PFSK-1 (cell line): ENCODE measurements at regions not wholly inside any gene's neighbourhood (a gene's known extent, or its start where the extent isn't known, plus 50 kb on each side); places are given as distances from the start of the nearest gene placed in this dataset.

Source experiments
- FOXP2 ChIP-seq: optimal IDR thresholded peaks from 2 replicates; pipeline ENCODE3; 2011; ENCODE audit warnings: borderline replicate concordance, control low read depth, inconsistent platforms; ENCODE audit not compliant: insufficient read depth; ENCODE audit errors: extremely low read length, extremely low read depth
- POLR2AphosphoS5 ChIP-seq: IDR thresholded peaks from 2 replicates; pipeline ENCODE4 v1.6.1; 2012; ENCODE audit warnings: low read depth, mild to moderate bottlenecking, control low read depth, low read length, moderate library complexity
- SIN3A ChIP-seq: IDR thresholded peaks from 2 replicates; pipeline ENCODE4 v1.6.1; 2012; ENCODE audit warnings: mild to moderate bottlenecking, low read length, moderate library complexity, borderline replicate concordance; ENCODE audit not compliant: insufficient read depth
- TAF1 ChIP-seq: IDR thresholded peaks from 2 replicates; pipeline ENCODE4 v1.6.1; 2012; ENCODE audit warnings: low read length, control low read depth, borderline replicate concordance; ENCODE audit not compliant: insufficient read depth
- TF ChIP-seq, protein P1 (sequence below), 2 experiments: IDR thresholded peaks; 2 replicates each; pipeline versions ENCODE4 v1.6.1 to v1.8.0; 2011 to 2012; ENCODE audit warnings: low read depth in 2 of 2, low read length in 2 of 2, control low read depth in 1 of 2, inconsistent platforms in 1 of 2, mild to moderate bottlenecking in 1 of 2, moderate library complexity in 1 of 2; ENCODE audit not compliant: insufficient read depth in 1 of 2

GRCh38 chr15:53031469-53031868 is 241.3 kb upstream of the ONECUT1 start:
- TF ChIP-seq SIN3A (no peak), FOXP2 (no peak), TAF1 (no peak), POLR2AphosphoS5 (no peak)
- TF ChIP-seq, protein P1, sequence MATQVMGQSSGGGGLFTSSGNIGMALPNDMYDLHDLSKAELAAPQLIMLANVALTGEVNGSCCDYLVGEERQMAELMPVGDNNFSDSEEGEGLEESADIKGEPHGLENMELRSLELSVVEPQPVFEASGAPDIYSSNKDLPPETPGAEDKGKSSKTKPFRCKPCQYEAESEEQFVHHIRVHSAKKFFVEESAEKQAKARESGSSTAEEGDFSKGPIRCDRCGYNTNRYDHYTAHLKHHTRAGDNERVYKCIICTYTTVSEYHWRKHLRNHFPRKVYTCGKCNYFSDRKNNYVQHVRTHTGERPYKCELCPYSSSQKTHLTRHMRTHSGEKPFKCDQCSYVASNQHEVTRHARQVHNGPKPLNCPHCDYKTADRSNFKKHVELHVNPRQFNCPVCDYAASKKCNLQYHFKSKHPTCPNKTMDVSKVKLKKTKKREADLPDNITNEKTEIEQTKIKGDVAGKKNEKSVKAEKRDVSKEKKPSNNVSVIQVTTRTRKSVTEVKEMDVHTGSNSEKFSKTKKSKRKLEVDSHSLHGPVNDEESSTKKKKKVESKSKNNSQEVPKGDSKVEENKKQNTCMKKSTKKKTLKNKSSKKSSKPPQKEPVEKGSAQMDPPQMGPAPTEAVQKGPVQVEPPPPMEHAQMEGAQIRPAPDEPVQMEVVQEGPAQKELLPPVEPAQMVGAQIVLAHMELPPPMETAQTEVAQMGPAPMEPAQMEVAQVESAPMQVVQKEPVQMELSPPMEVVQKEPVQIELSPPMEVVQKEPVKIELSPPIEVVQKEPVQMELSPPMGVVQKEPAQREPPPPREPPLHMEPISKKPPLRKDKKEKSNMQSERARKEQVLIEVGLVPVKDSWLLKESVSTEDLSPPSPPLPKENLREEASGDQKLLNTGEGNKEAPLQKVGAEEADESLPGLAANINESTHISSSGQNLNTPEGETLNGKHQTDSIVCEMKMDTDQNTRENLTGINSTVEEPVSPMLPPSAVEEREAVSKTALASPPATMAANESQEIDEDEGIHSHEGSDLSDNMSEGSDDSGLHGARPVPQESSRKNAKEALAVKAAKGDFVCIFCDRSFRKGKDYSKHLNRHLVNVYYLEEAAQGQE (IDR thresholded peaks at IDR 0.05; ENCODE audit: insufficient read depth in 1 of 2, low read depth in 2 of 2, low read length in 2 of 2), result no peak

DNA sequence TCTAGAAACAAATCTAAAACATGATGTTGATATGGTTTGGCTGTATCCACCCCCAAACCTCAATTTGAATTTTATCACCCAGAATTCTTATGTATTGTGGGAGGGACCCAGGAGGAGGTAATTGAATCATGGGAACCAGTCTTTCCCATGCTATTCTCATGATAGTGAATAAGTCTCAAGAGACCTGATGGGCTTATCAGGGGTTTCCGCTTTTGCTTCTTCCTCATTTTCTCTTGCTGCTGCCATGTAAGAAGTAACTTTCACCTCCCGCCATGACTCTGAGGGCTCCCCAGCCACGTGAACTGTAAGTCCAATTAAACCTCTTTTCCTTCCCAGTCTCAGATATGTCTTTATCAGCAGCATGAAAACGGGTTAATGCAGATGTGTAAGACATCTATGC is 232.7 kb upstream of the ONECUT1 start:
- TF ChIP-seq TAF1, result no peak

GRCh38 chr15:53013329-53013728 is 223.2 kb upstream of the ONECUT1 start:
- TF ChIP-seq, protein P1 (IDR thresholded peaks at IDR 0.05; ENCODE audit: insufficient read depth in 1 of 2, low read depth in 2 of 2, low read length in 2 of 2), result no peak
- no peak for TF ChIP-seq TAF1
- TF ChIP-seq SIN3A, result no peak
- TF ChIP-seq POLR2AphosphoS5, result no peak
- TF ChIP-seq FOXP2, result no peak

- TF ChIP-seq POLR2AphosphoS5, result no peak
- no peak for TF ChIP-seq SIN3A
- TF ChIP-seq, protein P1 (IDR thresholded peaks at IDR 0.05; ENCODE audit: insufficient read depth in 1 of 2, low read depth in 2 of 2, low read length in 2 of 2), result no peak
- no peak for TF ChIP-seq TAF1
- no peak for TF ChIP-seq FOXP2
Observed at GRCh38 chr15:53009093-53009492, 219.0 kb upstream of the ONECUT1 start.

DNA sequence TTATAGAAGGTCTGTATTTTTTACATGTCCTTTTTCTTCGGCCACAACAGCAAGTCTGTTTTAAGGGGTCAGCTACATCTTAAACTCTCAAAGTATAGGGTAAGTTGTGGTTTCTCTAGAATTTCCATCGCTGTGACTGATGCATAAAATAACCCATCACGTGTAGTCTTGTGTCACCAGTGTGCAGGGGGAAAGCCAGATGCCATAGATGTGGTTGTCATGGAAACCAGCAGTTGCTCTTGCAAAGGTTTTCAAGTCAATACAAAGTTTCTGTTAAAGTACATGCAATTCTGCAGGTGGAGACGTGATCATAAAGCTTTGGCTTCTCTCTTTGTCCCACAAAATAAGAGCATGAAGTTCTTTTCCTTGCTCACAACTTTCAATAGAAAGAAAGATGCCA is 210.3 kb upstream of the ONECUT1 start:
- TF ChIP-seq, protein P1 (IDR thresholded peaks at IDR 0.05; ENCODE audit: insufficient read depth in 1 of 2, low read depth in 2 of 2, low read length in 2 of 2), result no peak
- TF ChIP-seq SIN3A (no peak), FOXP2 (no peak), POLR2AphosphoS5 (no peak), TAF1 (no peak)
